ENCODE measurements at regions not wholly inside any gene's neighbourhood (a gene's known extent, or its start where the extent isn't known, plus 50 kb on each side); places are given as distances from the start of the nearest gene placed in this dataset.

DNA sequence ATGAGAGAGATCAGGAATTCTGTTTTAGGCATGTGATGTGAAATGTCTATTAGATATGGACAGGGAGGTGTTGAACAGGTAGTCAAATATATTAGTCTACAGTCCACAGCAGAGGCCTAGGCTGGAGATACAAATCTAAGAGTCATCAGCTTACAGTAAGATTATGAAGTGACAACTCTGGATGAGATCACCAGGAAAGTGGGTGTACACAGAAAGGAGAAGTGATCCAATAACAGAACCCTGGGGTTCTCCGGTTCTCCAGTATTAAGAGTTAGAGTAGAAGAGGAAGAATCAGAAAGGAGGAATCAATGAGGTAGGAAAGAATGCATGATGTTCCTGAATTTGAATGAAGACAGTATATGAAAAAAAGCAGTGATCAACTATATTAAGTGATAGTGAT lies 362.3 kb downstream of the FIGN start:
- Mint-ChIP-seq H3K4me3 (no peak overlapping the region), H3K27ac (no peak overlapping the region), H3K9me3 (ENCODE audit: low read depth) (peaks cover 17% of the 10 kb centered on the region), H3K27me3 (no peaks in the 10 kb centered on the region), H3K36me3 (no peaks in the 10 kb centered on the region), H3K4me1 (no peaks in the 10 kb centered on the region)
- ATAC-seq (no peak), DNase-seq (no peak)
- CTCF ChIA-PET, result no interaction called here

DNA sequence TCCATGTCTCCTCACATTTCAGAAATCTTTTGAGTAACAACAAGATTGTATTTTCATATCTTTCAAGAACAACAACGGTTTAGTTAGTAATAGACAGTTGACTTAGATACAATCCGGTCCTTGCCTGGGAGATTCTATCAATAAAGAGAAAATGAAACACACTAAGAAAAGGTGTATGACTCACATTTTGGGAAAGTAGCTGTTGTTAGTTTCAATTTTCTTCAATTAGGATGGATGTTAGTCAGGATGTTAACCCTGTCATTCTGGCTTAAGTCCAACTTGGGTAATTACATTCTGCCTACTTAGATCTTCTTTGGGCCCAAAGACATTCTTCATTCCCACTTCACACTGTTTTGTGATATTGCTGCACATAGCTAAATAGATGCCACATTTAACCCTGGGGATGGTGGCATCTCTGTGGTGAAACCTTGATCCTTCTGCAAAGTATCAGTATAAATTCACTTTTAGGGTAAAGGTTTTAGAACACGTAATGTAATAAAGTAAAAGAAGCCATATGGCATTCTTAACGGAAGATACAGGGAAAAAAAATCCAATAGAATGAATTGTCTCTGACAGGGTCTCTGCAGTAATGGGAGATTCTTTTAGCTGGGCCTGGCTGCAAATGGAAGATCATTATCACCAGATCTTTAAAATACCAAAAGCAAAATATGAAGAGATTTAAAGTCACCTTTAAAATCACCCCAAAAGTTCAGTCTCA lies 365.5 kb downstream of the FIGN start:
- no peak for DNase-seq
- CTCF ChIA-PET, result no interaction called here
- H3K27ac Mint-ChIP-seq, result no peak overlapping the region
- H3K36me3 Mint-ChIP-seq, result no peaks in the 10 kb centered on the region
- ATAC-seq, result no peak
- peaks cover 17% of the 10 kb centered on the region for H3K9me3 Mint-ChIP-seq (ENCODE audit: low read depth)
- H3K4me1 Mint-ChIP-seq, result no peaks in the 10 kb centered on the region
- no peaks in the 10 kb centered on the region for H3K27me3 Mint-ChIP-seq
- no peak overlapping the region for H3K4me3 Mint-ChIP-seq

DNA sequence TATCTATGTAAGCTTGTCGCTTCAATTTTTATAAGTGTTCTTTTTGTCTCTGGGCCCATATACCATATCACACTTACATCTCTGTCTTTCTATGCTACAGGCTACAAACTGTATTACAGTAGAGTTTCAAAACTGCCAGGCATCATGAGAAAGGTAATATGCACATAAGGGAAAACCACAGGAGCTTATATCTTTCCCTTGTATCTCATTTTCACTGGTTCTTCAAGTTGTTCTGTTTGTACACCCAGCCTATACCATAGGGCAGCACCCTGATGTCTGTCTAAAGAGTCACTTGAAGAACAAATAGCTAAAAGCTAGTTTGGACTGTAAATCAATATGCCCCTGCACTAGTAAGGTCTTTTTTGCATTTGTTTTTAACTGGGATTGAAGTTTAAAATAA lies 366.7 kb downstream of the FIGN start:
- DNase-seq (no peak), ATAC-seq (no peak)
- no peak overlapping the region for H3K27ac Mint-ChIP-seq
- no peak overlapping the region for H3K4me3 Mint-ChIP-seq
- peaks cover 15% of the 10 kb centered on the region for H3K9me3 Mint-ChIP-seq (ENCODE audit: low read depth)
- CTCF ChIA-PET, result no interaction called here
- no peaks in the 10 kb centered on the region for H3K27me3 Mint-ChIP-seq
- H3K36me3 Mint-ChIP-seq, result no peaks in the 10 kb centered on the region
- H3K4me1 Mint-ChIP-seq, result no peaks in the 10 kb centered on the region

DNA sequence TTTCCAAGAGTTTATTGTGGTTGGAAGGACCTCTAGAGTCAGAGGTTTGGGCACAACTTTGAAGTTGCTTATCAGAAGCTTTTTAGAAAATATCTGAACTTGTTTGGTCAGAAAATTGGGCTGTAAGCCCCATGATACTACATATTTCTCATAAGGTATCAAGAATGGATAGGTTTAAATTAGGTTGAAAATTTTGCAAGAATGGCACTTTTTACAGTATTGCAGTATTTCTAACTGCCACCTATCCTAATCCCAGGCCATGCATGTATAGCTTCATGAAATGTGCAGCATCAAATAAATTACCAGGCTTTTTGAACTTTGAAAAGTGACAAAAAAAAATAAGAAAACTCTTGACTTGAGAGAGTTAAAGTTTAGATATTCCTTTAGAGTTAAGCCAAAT lies 367.2 kb downstream of the FIGN start:
- Mint-ChIP-seq H3K9me3 (ENCODE audit: low read depth) (peaks cover 15% of the 10 kb centered on the region), H3K27me3 (no peaks in the 10 kb centered on the region), H3K4me3 (no peak overlapping the region), H3K4me1 (no peaks in the 10 kb centered on the region), H3K36me3 (no peaks in the 10 kb centered on the region), H3K27ac (no peak overlapping the region)
- no peak for DNase-seq
- CTCF ChIA-PET, result no interaction called here
- ATAC-seq, result no peak

DNA sequence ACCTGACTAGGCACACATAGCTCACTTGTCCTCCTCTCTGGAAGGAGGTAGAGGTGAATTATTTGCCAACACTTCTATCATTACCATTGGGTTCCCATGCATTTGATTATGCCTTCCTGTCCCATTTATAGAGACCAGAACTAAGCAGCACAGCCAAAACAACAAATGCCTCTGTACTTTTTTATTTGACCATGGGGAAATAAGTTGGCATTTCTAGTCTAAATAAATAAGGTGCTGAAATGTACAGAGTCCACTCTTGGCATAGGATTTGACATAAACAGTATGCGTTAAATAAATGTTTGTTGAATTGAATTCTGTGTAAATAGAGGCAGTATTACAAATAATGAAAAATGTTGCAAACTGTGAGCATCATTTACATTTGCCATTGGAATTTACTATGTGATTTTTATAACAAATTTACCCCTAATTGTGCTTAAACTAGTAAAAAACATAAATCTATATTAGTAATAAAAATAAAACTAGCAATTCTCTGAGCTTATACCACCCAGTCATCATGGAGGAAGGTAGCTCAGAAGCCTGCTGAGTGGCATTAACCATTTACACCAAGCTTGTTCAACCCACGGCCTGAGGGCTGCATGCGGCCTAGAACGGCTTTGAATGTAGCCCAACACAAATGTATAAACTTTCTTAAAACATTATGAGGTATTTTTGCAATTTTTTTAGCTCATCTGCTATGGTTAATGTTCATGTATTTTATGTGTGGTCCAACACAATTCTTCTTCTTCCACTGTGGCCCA lies 367.8 kb downstream of the FIGN start:
- Mint-ChIP-seq H3K27me3 (no peaks in the 10 kb centered on the region), H3K4me3 (no peak overlapping the region), H3K9me3 (ENCODE audit: low read depth) (peaks cover 15% of the 10 kb centered on the region), H3K27ac (no peak overlapping the region), H3K36me3 (no peaks in the 10 kb centered on the region), H3K4me1 (no peaks in the 10 kb centered on the region)
- DNase-seq, result no peak
- no peak for ATAC-seq
- CTCF ChIA-PET, result no interaction called here

DNA sequence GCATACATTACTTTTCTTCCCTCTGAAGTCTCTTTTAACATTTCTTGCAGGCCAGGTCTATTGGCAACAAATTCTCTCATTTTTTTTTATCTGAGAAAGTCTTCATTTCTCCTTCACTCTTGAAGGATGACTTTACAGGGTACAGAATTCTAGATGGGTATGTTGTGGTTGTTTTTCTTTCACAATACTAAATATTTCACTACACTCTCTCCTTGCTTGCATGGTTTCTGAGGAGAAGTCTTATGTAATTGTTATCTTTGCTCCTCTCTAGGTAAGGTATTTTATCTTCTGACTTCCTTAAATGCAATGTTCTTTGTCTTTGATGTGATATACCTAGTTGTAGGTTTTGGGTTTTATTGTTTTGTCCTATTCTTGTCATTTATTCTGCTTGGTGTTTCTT lies 371.1 kb downstream of the FIGN start:
- H3K4me3 Mint-ChIP-seq, result no peak overlapping the region
- CTCF ChIA-PET, result no interaction called here

DNA sequence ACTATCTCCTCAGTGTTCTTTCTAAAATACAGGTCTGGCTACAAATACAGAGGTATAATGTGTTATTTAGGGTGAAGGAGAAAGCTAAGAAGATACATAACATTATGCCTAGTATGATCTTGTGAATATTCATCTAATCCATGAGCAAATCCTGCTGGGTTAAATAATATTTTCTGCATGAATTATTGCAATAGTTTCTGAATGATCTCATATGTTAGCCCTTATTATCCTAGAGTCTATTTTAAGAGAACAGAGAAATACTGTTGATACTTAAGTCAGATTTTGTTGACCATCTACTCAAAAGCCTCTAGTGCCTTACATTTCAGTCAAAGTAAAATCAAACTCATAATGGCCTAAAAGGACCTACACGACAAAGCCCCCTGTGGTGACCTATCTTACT lies 382.3 kb downstream of the FIGN start:
- H3K36me3 Mint-ChIP-seq, result no peaks in the 10 kb centered on the region
- DNase-seq, result no peak

More for the DNA sequence above, 371.1 kb downstream of the FIGN start:
- ATAC-seq (no peak), DNase-seq (no peak)
- no peaks in the 10 kb centered on the region for H3K27me3 Mint-ChIP-seq
- H3K9me3 Mint-ChIP-seq (ENCODE audit: low read depth), result peaks cover 8% of the 10 kb centered on the region
- H3K36me3 Mint-ChIP-seq, result no peaks in the 10 kb centered on the region
- no peaks in the 10 kb centered on the region for H3K4me1 Mint-ChIP-seq
- no peak overlapping the region for H3K27ac Mint-ChIP-seq

DNA sequence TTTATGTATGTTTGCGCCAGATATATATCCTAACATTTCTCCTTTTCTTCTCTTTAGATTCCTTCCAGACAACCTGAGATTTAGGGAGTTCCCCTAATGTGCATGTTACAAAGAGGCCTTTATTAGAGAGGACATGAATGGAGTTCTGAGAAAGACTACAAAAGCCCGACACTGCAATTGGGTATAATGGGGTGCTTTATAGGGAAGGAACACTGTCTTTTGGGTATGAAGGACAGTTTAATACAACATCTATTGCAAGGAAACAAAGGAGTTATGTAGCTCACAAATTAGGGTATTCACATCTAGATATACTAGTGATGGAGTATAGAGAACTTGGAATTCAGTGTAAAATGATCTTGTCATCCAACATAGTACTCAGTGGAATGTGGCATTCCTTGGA lies 383.8 kb downstream of the FIGN start:
- Mint-ChIP-seq H3K4me1 (no peaks in the 10 kb centered on the region), H3K27ac (no peak overlapping the region), H3K9me3 (ENCODE audit: low read depth) (no peaks in the 10 kb centered on the region), H3K4me3 (no peak overlapping the region), H3K27me3 (peaks cover 5% of the 10 kb centered on the region), H3K36me3 (no peaks in the 10 kb centered on the region)
- CTCF ChIA-PET, result no interaction called here
- ATAC-seq (no peak), DNase-seq (no peak)

More for the DNA sequence above, 382.3 kb downstream of the FIGN start:
- Mint-ChIP-seq H3K27ac (no peak overlapping the region), H3K9me3 (ENCODE audit: low read depth) (no peaks in the 10 kb centered on the region), H3K4me3 (no peak overlapping the region), H3K4me1 (no peaks in the 10 kb centered on the region), H3K27me3 (peaks cover 5% of the 10 kb centered on the region)
- no peak for ATAC-seq
- CTCF ChIA-PET, result no interaction called here

DNA sequence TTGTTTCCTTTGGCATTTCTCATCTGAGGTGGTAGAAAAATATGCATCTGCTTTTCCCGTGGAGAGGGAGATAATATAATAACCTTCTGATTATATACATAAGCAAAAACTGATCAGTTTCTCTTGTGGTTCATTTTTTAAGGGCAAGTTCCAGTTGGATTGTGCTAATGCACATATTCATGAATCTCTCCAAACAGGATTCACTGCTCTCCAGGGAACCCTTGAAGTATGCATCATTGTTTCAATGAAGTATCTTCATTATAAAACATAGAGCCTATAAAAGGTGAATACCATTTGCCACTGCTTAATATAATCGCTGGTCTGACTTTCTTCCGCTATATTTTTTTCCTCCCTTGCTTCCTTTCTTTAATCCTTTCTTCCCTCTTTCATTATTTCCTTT lies 384.7 kb downstream of the FIGN start:
- DNase-seq (no peak), ATAC-seq (no peak)
- H3K9me3 Mint-ChIP-seq (ENCODE audit: low read depth), result no peaks in the 10 kb centered on the region
- H3K27ac Mint-ChIP-seq, result no peak overlapping the region
- CTCF ChIA-PET, result no interaction called here
- no peak overlapping the region for H3K4me3 Mint-ChIP-seq
- no peaks in the 10 kb centered on the region for H3K36me3 Mint-ChIP-seq
- H3K4me1 Mint-ChIP-seq, result no peaks in the 10 kb centered on the region
- H3K27me3 Mint-ChIP-seq, result peaks cover 5% of the 10 kb centered on the region

DNA sequence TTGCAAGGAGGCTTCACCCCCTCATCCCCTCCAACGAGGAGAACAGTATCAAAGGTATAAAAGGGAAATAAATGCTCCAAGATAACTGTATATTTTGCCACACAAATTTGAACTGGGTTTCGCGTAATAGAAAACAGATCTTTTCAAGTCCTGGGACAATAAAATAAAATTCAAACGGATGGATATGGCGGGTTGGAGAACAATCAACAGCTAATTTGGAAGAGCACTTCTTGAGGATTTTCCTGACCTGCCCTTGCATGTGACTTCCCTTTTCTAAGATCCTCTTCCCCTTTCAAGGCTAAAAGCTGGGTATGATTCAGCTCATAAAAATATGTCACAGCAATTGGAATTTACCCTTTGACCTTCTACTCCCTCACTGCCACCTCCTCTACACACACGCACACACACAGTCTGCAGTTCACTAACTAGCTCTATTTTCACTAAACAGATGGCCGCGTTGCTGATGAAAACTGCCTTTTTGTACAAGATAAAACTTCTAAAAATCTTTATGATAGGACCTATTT lies 386.9 kb downstream of the FIGN start:
- no peaks in the 10 kb centered on the region for H3K9me3 Mint-ChIP-seq (ENCODE audit: low read depth)
- no peaks in the 10 kb centered on the region for H3K4me1 Mint-ChIP-seq
- no peak for ATAC-seq
- DNase-seq, result no peak
- H3K27ac Mint-ChIP-seq, result no peak overlapping the region
- H3K27me3 Mint-ChIP-seq, result peaks cover 5% of the 10 kb centered on the region
- CTCF ChIA-PET, result no interaction called here
- no peak overlapping the region for H3K4me3 Mint-ChIP-seq
- H3K36me3 Mint-ChIP-seq, result no peaks in the 10 kb centered on the region

DNA sequence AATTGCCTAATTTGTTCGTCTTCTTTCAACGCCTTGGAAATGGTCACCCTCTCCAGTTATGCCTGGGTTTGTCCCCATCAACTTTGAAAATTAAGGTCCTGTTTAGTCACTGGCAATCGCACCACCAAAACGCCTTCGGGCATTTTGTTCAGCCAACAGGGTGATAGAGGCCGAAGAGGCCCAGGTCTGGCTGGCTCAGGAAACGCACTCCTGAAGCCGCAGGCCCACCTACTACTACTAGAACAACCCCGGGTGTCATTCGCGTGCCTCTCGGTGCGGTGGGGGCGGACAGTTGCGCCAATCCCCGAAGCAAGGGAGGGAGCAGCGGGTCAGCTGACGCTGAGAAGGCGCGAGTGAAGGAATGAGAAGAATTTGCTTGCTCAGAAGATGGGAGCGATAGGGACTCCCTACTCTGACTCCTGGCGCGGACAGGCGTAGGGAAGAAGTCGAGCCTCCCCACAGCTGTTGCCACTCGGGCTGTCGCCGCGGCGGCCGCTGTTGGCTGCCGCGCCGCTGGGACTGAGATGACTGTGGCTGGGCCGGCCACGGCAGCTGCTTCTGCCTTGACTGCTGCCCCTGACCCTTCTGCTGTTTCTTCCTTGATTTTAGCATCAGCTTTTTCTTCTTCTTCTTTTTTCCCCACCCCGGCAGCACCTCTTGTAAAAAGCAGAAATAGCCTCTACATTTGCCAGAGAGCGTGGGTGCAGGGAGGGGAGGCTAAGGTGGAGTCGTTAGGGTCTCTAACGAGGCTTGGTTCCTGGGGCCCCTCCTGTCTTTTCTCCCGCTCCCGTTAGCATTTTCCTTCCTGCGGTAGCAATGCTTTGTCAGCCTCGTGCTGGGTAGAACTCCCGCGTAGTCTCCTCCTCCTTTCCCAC lies 387.6 kb downstream of the FIGN start:
- no peak overlapping the region for H3K27ac Mint-ChIP-seq
- H3K9me3 Mint-ChIP-seq (ENCODE audit: low read depth), result no peaks in the 10 kb centered on the region
- H3K4me3 Mint-ChIP-seq, result no peak overlapping the region
- DNase-seq, result no peak
- no peaks in the 10 kb centered on the region for H3K4me1 Mint-ChIP-seq
- no peak for ATAC-seq
- CTCF ChIA-PET, result no interaction called here
- no peaks in the 10 kb centered on the region for H3K36me3 Mint-ChIP-seq
- H3K27me3 Mint-ChIP-seq, result peaks cover 5% of the 10 kb centered on the region

DNA sequence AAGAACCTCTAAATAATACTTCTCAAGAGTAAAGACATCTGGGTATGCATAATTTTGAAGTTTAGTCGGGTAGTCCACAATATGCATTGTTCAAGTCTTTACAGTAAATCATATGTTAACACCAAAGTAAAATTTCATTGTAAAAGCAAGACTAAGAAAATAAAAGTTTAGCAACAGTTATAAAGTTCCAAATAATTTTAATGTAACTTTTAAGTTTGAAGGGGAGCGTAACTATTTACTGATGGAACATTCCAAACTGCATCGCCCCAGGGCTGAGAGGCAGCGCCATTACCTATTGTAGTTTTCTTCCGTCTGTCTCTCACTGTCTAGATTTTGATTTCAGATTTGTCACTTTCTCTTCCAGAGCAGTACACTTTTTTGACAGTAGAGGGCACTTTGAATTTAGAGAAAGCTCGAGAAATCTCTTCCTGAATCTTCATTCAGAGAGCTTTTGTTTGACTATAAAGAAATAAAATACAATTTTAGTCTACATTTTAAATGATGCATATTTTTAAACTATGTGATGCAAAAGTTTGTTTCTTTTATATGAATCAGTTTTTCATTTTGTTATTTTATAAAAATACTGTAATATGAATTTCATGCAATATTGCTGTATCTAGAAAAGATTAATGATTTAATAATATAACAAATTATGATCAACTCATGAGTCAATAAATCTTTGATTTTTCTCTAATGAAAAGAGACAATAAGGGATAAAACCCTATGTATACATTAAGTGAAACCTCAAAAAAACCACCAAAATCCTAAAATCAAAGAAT lies 389.8 kb downstream of the FIGN start:
- DNase-seq (no peak), ATAC-seq (no peak)
- no peak overlapping the region for H3K4me3 Mint-ChIP-seq
- no peaks in the 10 kb centered on the region for H3K9me3 Mint-ChIP-seq (ENCODE audit: low read depth)
- H3K4me1 Mint-ChIP-seq, result no peaks in the 10 kb centered on the region
- CTCF ChIA-PET, result no interaction called here
- peaks cover 5% of the 10 kb centered on the region for H3K27me3 Mint-ChIP-seq
- H3K36me3 Mint-ChIP-seq, result no peaks in the 10 kb centered on the region
- H3K27ac Mint-ChIP-seq, result no peak overlapping the region

DNA sequence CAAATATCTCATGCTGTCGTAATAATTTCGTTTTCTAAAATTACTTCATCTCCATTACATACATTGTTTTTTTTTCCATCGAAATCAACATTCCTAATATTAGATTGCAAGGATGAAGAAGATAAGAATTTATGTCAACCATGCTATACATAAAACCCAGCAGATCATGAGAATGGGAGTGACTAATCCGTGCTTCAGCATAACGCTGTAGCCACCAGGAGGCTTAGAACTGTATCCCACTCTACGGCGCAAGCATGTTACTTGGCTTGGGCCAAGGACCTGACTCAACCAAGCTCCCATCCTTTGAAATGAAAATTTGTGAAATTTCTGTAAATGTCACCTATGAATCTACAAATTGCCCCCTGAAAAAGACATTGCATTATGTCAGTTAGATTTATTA lies 392.5 kb downstream of the FIGN start:
- H3K4me3 Mint-ChIP-seq, result no peak overlapping the region
- ATAC-seq, result no peak
- no peak for DNase-seq
- CTCF ChIA-PET, result interaction anchor here (0.5 kb wide), 1 partner anchor 21 kb away, joined by 4 read pairs; no protein-coding TSS in a partner anchor
- H3K36me3 Mint-ChIP-seq, result no peaks in the 10 kb centered on the region
- no peaks in the 10 kb centered on the region for H3K27me3 Mint-ChIP-seq
- H3K9me3 Mint-ChIP-seq (ENCODE audit: low read depth), result no peaks in the 10 kb centered on the region
- no peak overlapping the region for H3K27ac Mint-ChIP-seq
- no peaks in the 10 kb centered on the region for H3K4me1 Mint-ChIP-seq

Data from activated CD8-positive, alpha-beta memory T cell treated with anti-CD3 and anti-CD28 coated beads, Interleukin-2, amount 10 ng/mL, durations not matched to agents 7 days and 5 days (primary cell).